ENCODE measurements at regions not wholly inside any gene's neighbourhood (a gene's known extent, or its start where the extent isn't known, plus 50 kb on each side); places are given as distances from the start of the nearest gene placed in this dataset.
A peak's percentile ranks its signal among the peaks of the same experiment; 100 is the strongest.

DNA sequence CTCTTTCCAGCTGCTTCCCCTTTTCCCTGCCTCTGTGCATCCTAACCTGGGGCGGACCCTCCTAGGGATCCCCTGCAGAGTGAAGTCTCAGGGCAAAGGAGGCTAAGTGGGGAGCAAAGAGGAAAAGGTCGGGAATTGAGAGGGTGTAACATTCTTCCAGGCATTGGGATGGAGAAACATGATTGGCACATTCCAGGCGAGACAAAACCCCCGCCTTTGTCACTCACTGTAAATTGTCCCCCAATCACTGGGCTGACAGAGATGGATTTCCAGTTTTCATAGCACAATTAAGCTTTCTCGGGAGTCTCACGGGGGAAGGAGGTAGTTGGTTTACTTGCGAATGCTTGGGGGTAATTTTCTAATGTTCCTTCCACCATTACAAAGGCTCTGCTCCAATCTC lies 74.9 kb downstream of the MIAT start:
- Mint-ChIP-seq H3K4me1 (ENCODE audit: low read depth) (no peaks in the 10 kb centered on the region), H3K4me3 (no peak overlapping the region), H3K36me3 (ENCODE audit: low read depth) (peaks cover 78% of the 10 kb centered on the region), H3K27me3 (no peaks in the 10 kb centered on the region), H3K27ac (no peak overlapping the region), H3K9me3 (no peaks in the 10 kb centered on the region)
- DNase-seq, result no peak

DNA sequence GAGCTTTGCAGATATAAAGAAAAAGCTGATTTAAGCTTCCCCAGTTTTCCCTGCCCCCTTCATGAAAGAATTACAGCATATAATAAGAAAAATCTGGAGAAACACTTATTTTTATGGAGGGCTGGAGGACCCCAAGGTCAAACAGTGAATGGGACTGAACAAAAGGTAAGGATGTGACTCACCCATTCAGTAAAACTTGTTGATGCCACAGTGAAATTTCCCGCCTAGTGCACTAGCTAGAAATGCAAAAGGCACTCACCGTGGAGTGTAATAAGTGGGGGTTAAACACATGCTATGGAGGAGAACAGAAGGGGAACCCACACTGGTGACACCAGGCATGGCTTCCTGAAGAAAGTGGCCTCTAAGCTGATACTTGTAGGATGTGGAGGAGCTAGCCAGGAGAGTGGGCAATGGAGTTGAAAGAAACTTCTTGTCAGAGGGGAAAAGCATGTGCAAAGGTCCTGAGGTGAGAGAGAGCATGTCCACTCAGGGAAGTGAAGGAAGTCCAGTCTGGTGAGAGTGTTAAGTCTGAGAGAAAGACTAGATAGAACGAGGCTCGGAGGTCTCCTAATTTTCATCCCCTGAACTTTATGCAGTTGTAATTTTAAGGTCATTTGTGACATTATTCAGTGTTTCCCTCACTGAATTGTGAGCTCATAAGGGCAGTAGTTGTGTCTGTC lies 77.1 kb downstream of the MIAT start:
- DNase-seq, result no peak
- Mint-ChIP-seq H3K9me3 (no peaks in the 10 kb centered on the region), H3K27ac (no peak overlapping the region), H3K36me3 (ENCODE audit: low read depth) (peaks cover 75% of the 10 kb centered on the region), H3K4me1 (ENCODE audit: low read depth) (no peaks in the 10 kb centered on the region), H3K27me3 (no peaks in the 10 kb centered on the region), H3K4me3 (no peak overlapping the region)

DNA sequence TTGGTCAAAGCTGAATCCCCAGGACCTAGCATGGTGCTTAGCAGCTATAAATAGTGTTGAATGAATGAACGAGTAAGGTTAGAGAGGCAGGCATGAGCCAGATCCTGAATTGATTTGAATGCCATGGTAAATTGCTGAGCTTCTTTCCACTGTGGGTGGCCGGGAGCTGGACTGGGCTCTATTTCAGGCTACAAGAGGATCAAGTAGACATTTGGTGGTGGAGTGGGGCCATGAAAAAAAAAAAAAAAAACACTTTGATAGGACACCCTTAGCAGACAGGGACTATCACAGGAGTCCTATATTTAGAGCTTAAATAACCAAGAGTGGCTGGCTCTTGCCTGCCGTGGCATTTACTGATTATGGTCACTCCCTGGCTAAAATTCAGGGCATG lies 77.6 kb downstream of the MIAT start:
- no peak for DNase-seq
- Mint-ChIP-seq H3K36me3 (ENCODE audit: low read depth) (peaks cover 70% of the 10 kb centered on the region), H3K27me3 (no peaks in the 10 kb centered on the region)

DNA sequence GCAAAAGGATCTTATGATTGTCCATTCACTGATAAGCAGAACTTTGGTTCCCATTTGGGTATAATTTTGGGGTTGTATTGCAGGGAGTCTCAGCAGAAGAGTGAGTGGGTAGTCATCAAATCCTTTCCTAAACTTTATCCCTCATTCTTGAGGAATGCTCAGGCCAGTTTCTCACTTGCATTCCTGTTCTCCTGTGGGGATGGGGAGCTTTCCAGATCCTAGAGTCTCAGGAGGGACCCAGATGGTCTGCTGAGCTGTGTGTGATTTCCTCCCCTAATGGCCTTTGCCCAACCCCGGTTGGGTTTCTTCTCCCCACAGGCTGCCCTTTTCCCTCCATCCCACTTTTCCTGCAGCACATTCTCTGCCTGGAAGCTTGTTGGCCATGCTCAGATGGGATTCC lies 79.9 kb downstream of the MIAT start:
- DNase-seq, result no peak
- Mint-ChIP-seq H3K4me1 (ENCODE audit: low read depth) (no peaks in the 10 kb centered on the region), H3K27me3 (no peaks in the 10 kb centered on the region), H3K9me3 (no peaks in the 10 kb centered on the region), H3K4me3 (no peak overlapping the region), H3K36me3 (ENCODE audit: low read depth) (peaks cover 64% of the 10 kb centered on the region), H3K27ac (no peak overlapping the region)

More for the DNA sequence above, 77.6 kb downstream of the MIAT start:
- no peak overlapping the region for H3K27ac Mint-ChIP-seq
- H3K4me1 Mint-ChIP-seq (ENCODE audit: low read depth), result no peaks in the 10 kb centered on the region
- H3K4me3 Mint-ChIP-seq, result no peak overlapping the region
- H3K9me3 Mint-ChIP-seq, result no peaks in the 10 kb centered on the region

DNA sequence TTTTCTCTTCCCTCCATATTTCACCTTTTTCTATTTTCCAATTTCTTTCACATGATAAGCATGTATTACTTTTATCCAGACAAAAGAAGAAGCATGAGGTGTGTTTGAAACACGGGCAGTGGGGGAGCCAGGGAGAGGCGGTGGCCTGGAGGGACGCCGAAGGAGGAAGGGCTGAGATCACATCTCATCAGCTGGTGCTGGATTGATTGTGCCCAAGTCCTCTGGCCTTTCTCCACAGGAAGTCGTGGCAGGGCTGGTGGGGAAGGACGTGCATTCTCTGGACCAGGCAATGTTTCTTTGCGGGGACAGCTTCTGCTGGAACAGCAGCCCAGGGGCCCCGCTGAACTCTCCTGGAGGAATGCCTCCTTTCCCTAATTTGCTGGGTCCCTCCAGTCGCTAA lies 82.9 kb downstream of the MIAT start:
- Mint-ChIP-seq H3K4me1 (ENCODE audit: low read depth) (no peaks in the 10 kb centered on the region), H3K27me3 (no peaks in the 10 kb centered on the region), H3K9me3 (no peaks in the 10 kb centered on the region), H3K4me3 (no peak overlapping the region), H3K27ac (no peak overlapping the region), H3K36me3 (ENCODE audit: low read depth) (peaks cover 49% of the 10 kb centered on the region)
- no peak for DNase-seq

DNA sequence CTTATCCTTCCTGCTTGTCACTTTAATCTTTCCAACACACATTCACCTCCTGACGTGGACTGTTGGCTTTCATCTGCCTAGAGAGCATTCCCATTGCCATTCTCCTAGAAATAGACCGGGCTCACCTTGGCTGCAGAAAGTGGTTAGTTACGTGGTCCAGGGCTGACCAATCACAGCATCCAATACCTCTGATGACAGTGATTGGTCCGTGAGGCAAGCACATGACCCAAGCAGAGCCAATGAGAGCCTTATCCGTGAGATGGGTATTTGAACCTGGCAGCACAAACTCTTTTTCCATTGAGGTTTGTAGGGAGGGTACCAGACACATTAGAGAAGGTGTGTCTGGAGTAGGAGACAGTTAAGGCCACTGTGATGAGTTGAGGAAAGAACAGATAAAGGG lies 85.8 kb downstream of the MIAT start:
- no peaks in the 10 kb centered on the region for H3K4me1 Mint-ChIP-seq (ENCODE audit: low read depth)
- H3K36me3 Mint-ChIP-seq (ENCODE audit: low read depth), result peaks cover 35% of the 10 kb centered on the region
- no peak for DNase-seq
- H3K27me3 Mint-ChIP-seq, result no peaks in the 10 kb centered on the region
- H3K27ac Mint-ChIP-seq, result no peak overlapping the region
- H3K4me3 Mint-ChIP-seq, result no peak overlapping the region
- H3K9me3 Mint-ChIP-seq, result no peaks in the 10 kb centered on the region

DNA sequence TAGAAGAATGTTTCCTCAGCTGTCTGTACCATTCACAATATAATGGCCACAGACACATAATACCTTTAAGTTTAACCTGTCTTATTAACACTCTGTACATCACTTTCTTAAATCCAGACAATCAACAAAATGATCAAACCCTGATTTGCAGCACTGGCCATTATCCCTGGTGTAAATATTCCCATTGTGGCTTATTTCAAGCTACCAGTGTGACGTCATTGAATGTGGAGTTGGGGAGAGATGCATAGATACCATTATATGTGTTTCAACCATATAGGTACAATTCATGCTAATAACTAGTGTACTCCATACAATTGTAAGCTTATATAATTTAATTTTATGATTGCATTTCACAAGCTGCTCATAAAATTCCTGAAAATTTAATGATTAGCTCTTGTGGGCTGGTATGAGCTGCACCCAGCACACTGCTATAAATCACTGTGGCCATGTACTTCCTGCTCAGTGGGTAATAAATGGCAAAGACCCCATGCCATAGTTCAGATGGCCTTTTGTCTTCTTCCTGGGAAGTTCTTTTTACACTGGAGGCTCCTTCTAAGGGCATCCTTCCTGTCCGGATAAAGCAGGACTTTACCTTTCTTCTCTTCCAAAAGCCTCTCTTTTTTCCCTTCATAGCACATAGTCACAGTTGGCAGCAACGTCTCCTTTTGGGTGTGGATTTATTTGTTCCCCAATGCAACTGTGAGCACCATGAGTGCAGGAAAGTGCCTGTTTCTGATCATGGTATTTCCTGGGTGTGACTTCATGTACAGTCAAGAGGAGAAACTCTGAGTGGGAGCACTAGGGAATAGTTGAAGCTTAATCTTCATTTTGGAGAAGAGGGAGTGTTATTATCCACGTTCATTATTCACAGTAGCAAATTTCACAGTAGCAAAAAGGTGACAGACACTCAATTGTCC lies 87.8 kb downstream of the MIAT start:
- no peaks in the 10 kb centered on the region for H3K9me3 Mint-ChIP-seq
- peaks cover 30% of the 10 kb centered on the region for H3K36me3 Mint-ChIP-seq (ENCODE audit: low read depth)
- H3K27me3 Mint-ChIP-seq, result no peaks in the 10 kb centered on the region
- H3K4me1 Mint-ChIP-seq (ENCODE audit: low read depth), result no peaks in the 10 kb centered on the region
- no peak overlapping the region for H3K4me3 Mint-ChIP-seq
- no peak overlapping the region for H3K27ac Mint-ChIP-seq
- DNase-seq, result no peak

DNA sequence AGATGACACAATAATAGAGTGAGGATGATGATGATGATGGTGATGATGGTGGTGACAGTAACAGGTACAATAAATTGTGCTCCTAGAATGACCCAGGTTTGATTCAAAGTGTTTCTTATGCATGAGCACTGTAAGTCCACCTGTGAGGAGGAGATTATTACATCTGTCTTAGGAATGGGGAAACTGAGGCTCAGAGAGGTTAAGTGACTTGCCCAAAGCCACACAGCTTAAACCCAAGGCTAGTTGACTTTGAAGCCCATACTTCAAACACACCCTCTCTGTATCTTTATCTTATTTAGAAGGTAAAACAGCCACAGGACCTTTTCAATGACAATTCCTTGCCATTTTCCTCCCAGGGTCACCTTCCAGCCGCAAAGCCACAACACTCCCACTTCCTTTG lies 88.9 kb downstream of the MIAT start:
- Mint-ChIP-seq H3K9me3 (no peaks in the 10 kb centered on the region), H3K4me1 (ENCODE audit: low read depth) (no peaks in the 10 kb centered on the region), H3K4me3 (no peak overlapping the region), H3K36me3 (ENCODE audit: low read depth) (peaks cover 26% of the 10 kb centered on the region), H3K27ac (no peak overlapping the region), H3K27me3 (no peaks in the 10 kb centered on the region)
- DNase-seq, result no peak

DNA sequence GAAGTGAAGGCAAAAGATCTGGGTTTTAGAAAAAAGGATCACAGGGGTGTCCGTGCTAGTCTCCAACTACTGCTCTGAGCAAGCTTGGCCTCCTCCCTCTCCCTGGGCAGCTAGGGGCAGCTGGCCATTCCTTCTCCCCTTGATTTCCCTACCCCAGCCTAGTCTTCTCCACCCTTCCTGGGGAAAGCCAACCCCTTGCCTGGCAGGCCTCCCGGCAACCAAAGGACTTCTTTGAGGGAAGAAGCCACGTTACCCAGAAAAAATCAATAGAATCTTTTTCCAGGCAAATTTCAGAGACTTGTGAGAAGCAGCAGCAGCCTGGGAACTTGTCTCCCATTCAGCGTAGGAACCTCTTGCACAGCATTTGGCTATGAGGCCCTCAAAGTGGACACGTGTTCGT lies 91.5 kb downstream of the MIAT start:
- H3K36me3 Mint-ChIP-seq (ENCODE audit: low read depth), result peaks cover 9% of the 10 kb centered on the region
- DNase-seq, result no peak
- H3K27me3 Mint-ChIP-seq, result no peaks in the 10 kb centered on the region
- no peaks in the 10 kb centered on the region for H3K9me3 Mint-ChIP-seq
- no peaks in the 10 kb centered on the region for H3K4me1 Mint-ChIP-seq (ENCODE audit: low read depth)
- H3K4me3 Mint-ChIP-seq, result no peak overlapping the region
- H3K27ac Mint-ChIP-seq, result no peak overlapping the region

DNA sequence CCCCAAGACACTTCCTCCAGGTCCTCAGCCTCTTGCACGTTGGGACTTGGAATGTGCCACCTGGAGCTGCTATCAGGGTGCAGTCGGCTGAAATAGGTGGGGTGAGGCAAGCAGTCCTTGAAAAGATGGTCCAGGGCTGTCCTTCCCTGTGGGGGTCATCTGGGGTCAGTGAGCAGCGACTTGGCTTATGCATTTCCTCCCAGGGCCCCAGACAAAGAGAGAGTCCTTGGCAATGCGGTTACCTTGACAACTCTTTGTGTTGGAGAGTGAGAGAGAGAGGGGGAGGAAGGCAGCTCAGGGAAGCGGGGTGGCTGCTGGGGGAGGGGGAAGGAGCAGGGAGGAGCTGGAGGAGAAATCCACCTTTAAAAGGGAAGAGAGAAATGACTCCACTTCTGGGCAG lies 93.8 kb downstream of the MIAT start:
- no peak for DNase-seq
- no peaks in the 10 kb centered on the region for H3K27me3 Mint-ChIP-seq
- H3K4me1 Mint-ChIP-seq (ENCODE audit: low read depth), result no peaks in the 10 kb centered on the region
- peaks cover 14% of the 10 kb centered on the region for H3K36me3 Mint-ChIP-seq (ENCODE audit: low read depth)
- no peaks in the 10 kb centered on the region for H3K9me3 Mint-ChIP-seq
- H3K27ac Mint-ChIP-seq, result no peak overlapping the region
- no peak overlapping the region for H3K4me3 Mint-ChIP-seq

DNA sequence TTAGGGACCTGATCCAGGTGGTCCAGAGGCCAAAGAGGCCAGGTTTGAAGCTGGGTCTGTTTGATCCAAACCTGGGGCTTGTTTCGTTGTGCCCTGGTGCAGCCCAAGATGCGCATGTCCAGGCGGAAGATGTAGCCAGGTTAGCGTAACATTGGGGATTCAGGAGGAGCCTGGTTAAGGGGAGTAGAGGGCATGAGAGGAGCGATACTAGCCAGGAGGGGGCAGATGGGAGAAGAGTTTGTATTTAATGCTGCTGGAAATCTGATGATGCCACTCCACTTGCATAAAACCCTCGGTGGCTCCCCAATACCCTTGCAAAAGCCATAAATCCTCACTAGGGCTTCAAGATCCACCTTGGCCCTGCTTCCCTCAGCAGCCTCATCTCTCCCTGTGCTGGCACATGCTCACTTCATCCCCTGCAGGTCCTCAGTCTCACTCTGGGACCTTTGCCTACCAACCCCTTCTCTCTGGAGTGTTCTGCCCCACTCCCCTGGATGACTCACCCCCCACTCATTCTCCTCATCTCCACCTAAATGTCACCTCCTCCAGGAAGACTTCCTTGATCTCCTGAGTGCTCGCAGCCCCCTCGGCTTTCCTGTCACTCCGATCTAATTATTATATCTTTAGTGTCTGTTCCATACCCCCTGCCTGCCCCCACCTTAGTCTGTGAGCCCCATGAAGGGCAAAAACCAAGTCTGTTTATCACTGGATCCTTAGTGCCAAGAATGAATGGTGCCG lies 95.9 kb downstream of the MIAT start:
- no peak for DNase-seq
- Mint-ChIP-seq H3K27me3 (no peaks in the 10 kb centered on the region), H3K9me3 (peaks cover 7% of the 10 kb centered on the region), H3K4me1 (ENCODE audit: low read depth) (no peaks in the 10 kb centered on the region), H3K4me3 (no peak overlapping the region), H3K36me3 (ENCODE audit: low read depth) (peaks cover 23% of the 10 kb centered on the region), H3K27ac (no peak overlapping the region)

DNA sequence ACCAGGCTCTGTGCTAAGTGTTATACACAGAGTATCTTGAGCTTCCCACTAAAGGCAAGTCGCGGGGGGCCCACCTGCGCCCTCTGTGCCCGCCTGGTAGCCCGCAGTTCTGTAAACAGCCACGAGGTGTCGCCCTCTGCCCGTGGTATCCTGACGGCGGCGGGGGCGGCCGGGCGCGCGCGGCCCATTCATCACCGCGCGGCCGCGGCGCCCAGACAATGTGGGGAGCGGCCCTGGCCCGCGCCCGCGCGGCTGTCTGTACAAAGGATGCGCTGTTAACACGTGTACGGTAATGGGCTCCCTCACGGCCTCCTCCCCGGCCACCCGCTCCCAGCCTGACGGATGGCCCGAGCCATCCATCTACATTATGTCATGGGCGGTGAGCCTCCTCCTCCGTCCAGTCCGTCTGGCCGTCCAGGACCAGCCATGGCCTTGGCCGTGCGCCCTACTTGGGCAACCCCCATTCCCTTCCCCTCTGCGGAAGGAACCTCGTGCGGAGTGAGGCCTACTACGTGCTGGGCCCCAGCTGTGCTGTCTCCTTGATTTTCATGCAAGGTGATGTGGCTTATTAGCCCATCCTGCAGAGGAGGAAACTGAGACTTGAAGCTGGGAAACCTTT lies 99.4 kb downstream of the MIAT start:
- DNase-seq, result peak; percentile 59
- Mint-ChIP-seq H3K27me3 (no peaks in the 10 kb centered on the region), H3K4me1 (ENCODE audit: low read depth) (no peaks in the 10 kb centered on the region), H3K4me3 (no peak overlapping the region), H3K27ac (no peak overlapping the region), H3K36me3 (ENCODE audit: low read depth) (peaks cover 18% of the 10 kb centered on the region), H3K9me3 (peaks cover 7% of the 10 kb centered on the region)

DNA sequence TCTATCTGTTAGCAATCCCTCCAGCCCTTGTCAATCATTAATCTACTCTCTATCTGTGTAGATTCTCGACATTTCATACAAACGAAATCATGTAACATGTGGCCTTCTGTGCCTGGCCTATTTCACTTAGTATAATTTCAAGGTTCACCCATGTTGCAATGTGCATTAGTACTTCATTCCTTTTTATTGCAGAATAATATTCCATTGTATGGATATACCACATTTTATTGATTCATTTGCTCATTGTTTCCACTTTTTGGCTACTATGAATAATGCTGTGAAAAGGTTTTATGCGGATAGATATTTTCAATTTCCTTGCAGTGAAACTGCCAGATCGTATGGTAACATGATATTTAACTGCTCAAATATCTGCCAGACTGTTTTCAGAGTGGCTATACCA lies 100.1 kb downstream of the MIAT start:
- H3K27ac Mint-ChIP-seq, result no peak overlapping the region
- peaks cover 7% of the 10 kb centered on the region for H3K9me3 Mint-ChIP-seq
- peaks cover 18% of the 10 kb centered on the region for H3K36me3 Mint-ChIP-seq (ENCODE audit: low read depth)
- no peak for DNase-seq
- no peaks in the 10 kb centered on the region for H3K27me3 Mint-ChIP-seq
- H3K4me1 Mint-ChIP-seq (ENCODE audit: low read depth), result no peaks in the 10 kb centered on the region
- H3K4me3 Mint-ChIP-seq, result no peak overlapping the region
